ENCODE measurements at regions not wholly inside any gene's neighbourhood (a gene's known extent, or its start where the extent isn't known, plus 50 kb on each side); places are given as distances from the start of the nearest gene placed in this dataset.

- Histone ChIP-seq H3K27me3 (ENCODE audit: low read depth, low read length) (peaks cover 10% of the 10 kb centered on the region), H3K4me3 (ENCODE audit: low read length) (no peak overlapping the region), H3K9me3 (ENCODE audit: insufficient read depth, low read length) (no peaks in the 10 kb centered on the region), H2AFZ (ENCODE audit: low read depth, low read length) (no peak overlapping the region), H4K20me1 (ENCODE audit: insufficient read depth, low read length) (no peaks in the 10 kb centered on the region), H3K9ac (ENCODE audit: low read length) (no peak overlapping the region), H3K36me3 (replicated peaks; ENCODE audit: low read depth, low read length) (no peaks in the 10 kb centered on the region), H3K4me1 (ENCODE audit: low read length) (no peaks in the 10 kb centered on the region), H3K27ac (ENCODE audit: low read length) (no peak overlapping the region), H3K4me2 (ENCODE audit: low read length) (no peak overlapping the region), H3K79me2 (ENCODE audit: low read length) (no peaks in the 10 kb centered on the region)
- no peak for TF ChIP-seq CTCF (IDR thresholded peaks at IDR 0.05; ENCODE audit: low read depth, low read length)
- TF ChIP-seq EZH2phosphoT487 (IDR thresholded peaks at IDR 0.05; ENCODE audit: low read depth), result no peak
Observed at GRCh38 chr9:129561594-129562281, 59.2 kb downstream of the C9orf50 start.

GRCh38 chr9:129560881-129561306 lies 60.0 kb downstream of the C9orf50 start:
- Histone ChIP-seq H3K79me2 (ENCODE audit: low read length) (no peaks in the 10 kb centered on the region), H3K4me2 (ENCODE audit: low read length) (no peak overlapping the region), H4K20me1 (ENCODE audit: insufficient read depth, low read length) (no peaks in the 10 kb centered on the region), H3K9me3 (ENCODE audit: insufficient read depth, low read length) (no peaks in the 10 kb centered on the region), H3K4me1 (ENCODE audit: low read length) (no peaks in the 10 kb centered on the region), H3K27ac (ENCODE audit: low read length) (no peak overlapping the region), H3K36me3 (replicated peaks; ENCODE audit: low read depth, low read length) (no peaks in the 10 kb centered on the region), H3K9ac (ENCODE audit: low read length) (no peak overlapping the region), H3K4me3 (ENCODE audit: low read length) (no peak overlapping the region), H3K27me3 (ENCODE audit: low read depth, low read length) (peaks cover 10% of the 10 kb centered on the region), H2AFZ (ENCODE audit: low read depth, low read length) (no peak overlapping the region)
- TF ChIP-seq EZH2phosphoT487 (IDR thresholded peaks at IDR 0.05; ENCODE audit: low read depth), result no peak
- TF ChIP-seq CTCF (IDR thresholded peaks at IDR 0.05; ENCODE audit: low read depth, low read length), result no peak

- Histone ChIP-seq H3K4me1 (ENCODE audit: low read length) (no peaks in the 10 kb centered on the region), H3K36me3 (replicated peaks; ENCODE audit: low read depth, low read length) (no peaks in the 10 kb centered on the region), H3K9ac (ENCODE audit: low read length) (no peak overlapping the region), H3K27ac (ENCODE audit: low read length) (no peak overlapping the region), H3K27me3 (ENCODE audit: low read depth, low read length) (peaks cover 10% of the 10 kb centered on the region), H2AFZ (ENCODE audit: low read depth, low read length) (no peak overlapping the region), H3K9me3 (ENCODE audit: insufficient read depth, low read length) (no peaks in the 10 kb centered on the region), H4K20me1 (ENCODE audit: insufficient read depth, low read length) (no peaks in the 10 kb centered on the region), H3K4me3 (ENCODE audit: low read length) (no peak overlapping the region), H3K79me2 (ENCODE audit: low read length) (no peaks in the 10 kb centered on the region), H3K4me2 (ENCODE audit: low read length) (no peak overlapping the region)
- TF ChIP-seq CTCF (IDR thresholded peaks at IDR 0.05; ENCODE audit: low read depth, low read length), result no peak
- no peak for TF ChIP-seq EZH2phosphoT487 (IDR thresholded peaks at IDR 0.05; ENCODE audit: low read depth)
Observed at GRCh38 chr9:129559506-129559881, 61.4 kb downstream of the C9orf50 start.

- H3K4me1 ChIP-seq (ENCODE audit: low read length), result no peaks in the 10 kb centered on the region
- no peaks in the 10 kb centered on the region for H4K20me1 ChIP-seq (ENCODE audit: insufficient read depth, low read length)
- no peak overlapping the region for H2AFZ ChIP-seq (ENCODE audit: low read depth, low read length)
- H3K4me2 ChIP-seq (ENCODE audit: low read length), result no peak overlapping the region
- H3K27me3 ChIP-seq (ENCODE audit: low read depth, low read length), result peaks cover 10% of the 10 kb centered on the region
- TF ChIP-seq EZH2phosphoT487 (IDR thresholded peaks at IDR 0.05; ENCODE audit: low read depth) (no peak), CTCF (IDR thresholded peaks at IDR 0.05; ENCODE audit: low read depth, low read length) (no peak)
- no peaks in the 10 kb centered on the region for H3K9me3 ChIP-seq (ENCODE audit: insufficient read depth, low read length)
- H3K9ac ChIP-seq (ENCODE audit: low read length), result no peak overlapping the region
- no peaks in the 10 kb centered on the region for H3K79me2 ChIP-seq (ENCODE audit: low read length)
- no peaks in the 10 kb centered on the region for H3K36me3 ChIP-seq (replicated peaks; ENCODE audit: low read depth, low read length)
- H3K4me3 ChIP-seq (ENCODE audit: low read length), result no peak overlapping the region
- no peak overlapping the region for H3K27ac ChIP-seq (ENCODE audit: low read length)
Observed at GRCh38 chr9:129558551-129559505, 62.1 kb downstream of the C9orf50 start.
